ENCODE measurements at regions not wholly inside any gene's neighbourhood (a gene's known extent, or its start where the extent isn't known, plus 50 kb on each side); places are given as distances from the start of the nearest gene placed in this dataset.

DNA sequence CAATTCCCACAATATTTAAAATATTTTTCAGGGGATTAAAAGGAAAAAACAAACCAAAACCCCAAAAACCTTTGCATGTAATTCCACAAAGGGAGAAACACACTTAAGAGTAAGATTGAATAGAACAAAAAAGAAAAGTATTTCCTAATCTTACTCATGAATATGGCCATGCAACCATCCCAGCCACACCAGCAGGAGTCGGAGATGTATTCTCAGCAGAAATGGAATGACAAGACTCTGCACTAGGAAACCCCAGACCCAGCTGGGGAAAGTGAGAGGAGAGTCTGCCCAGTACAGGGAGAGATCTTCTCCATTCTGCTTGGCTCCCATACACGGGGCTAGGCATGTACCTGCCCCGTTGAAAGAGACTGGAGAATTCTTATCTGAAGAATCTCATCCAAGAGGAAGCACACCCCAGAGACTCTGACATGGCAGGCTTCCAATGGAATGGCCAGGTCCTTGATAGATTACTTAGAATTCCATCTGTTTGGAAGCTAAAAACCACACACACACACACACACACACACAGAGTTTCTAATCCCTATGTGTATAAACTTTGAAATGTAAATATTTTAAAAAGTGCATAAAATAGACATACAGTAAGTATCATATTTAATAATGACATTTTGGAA, 118.8 kb downstream of the GADD45G start:
- H3K36me3 ChIP-seq (ENCODE audit: control insufficient read depth in 2 of 2, insufficient read depth in 2 of 2, low read length in 1 of 2) = no peaks in the 10 kb centered on the region
- H3K4me3 ChIP-seq = no peak overlapping the region
- ChIA-PET SMC1A (ENCODE audit: uncharacterized antibody, unreplicated experiment) (no interaction called here), CTCF (no interaction called here), RAD21 (ENCODE audit: unreplicated experiment) (no interaction called here), POLR2A (no interaction called here)
- BruUV-seq (replicated peaks) = no TSS peak
- no peak overlapping the region for H2AFZ ChIP-seq (ENCODE audit: control insufficient read depth, low read depth, low read length)
- H3K4me1 ChIP-seq (ENCODE audit: control insufficient read depth, insufficient read depth, low read length) = no peaks in the 10 kb centered on the region
- no peak for DNase-seq (ENCODE audit: low read depth, low spot score)
- H3K9me3 ChIP-seq (replicated peaks; ENCODE audit: control insufficient read depth, insufficient read depth, low read length) = peaks cover 2% of the 10 kb centered on the region; the same call in 2 of the 3 replicates
- no peaks in the 10 kb centered on the region for H3K79me2 ChIP-seq (ENCODE audit: control insufficient read depth, insufficient read depth, low read length)
- no peaks in the 10 kb centered on the region for H3K27me3 ChIP-seq (replicated peaks in 1 of 2; ENCODE audit: control insufficient read depth in 2 of 2, insufficient read depth in 2 of 2, low read length in 1 of 2)
- 34% methylated on average over 3 of the region's 3 CpGs for WGBS (ENCODE audit: insufficient coverage, insufficient replicate concordance, low lambda C conversion rate, missing lambda C conversion rate)
- TF ChIP-seq RB1 (IDR thresholded peaks at IDR 0.05; ENCODE audit: borderline replicate concordance) = no peak
- TF ChIP-seq POU2F2 (IDR thresholded peaks at IDR 0.05; ENCODE audit: borderline replicate concordance, low read depth, low read length) = no peak
- TF ChIP-seq RAD21 (IDR thresholded peaks at IDR 0.05; ENCODE audit: insufficient read depth, low read depth, low read length) = no peak
- TF ChIP-seq TARDBP (IDR thresholded peaks at IDR 0.05; ENCODE audit: borderline replicate concordance) = no peak
- no peak for TF ChIP-seq JUND (IDR thresholded peaks at IDR 0.05; ENCODE audit: low read depth, low read length)
- TF ChIP-seq, protein P1, sequence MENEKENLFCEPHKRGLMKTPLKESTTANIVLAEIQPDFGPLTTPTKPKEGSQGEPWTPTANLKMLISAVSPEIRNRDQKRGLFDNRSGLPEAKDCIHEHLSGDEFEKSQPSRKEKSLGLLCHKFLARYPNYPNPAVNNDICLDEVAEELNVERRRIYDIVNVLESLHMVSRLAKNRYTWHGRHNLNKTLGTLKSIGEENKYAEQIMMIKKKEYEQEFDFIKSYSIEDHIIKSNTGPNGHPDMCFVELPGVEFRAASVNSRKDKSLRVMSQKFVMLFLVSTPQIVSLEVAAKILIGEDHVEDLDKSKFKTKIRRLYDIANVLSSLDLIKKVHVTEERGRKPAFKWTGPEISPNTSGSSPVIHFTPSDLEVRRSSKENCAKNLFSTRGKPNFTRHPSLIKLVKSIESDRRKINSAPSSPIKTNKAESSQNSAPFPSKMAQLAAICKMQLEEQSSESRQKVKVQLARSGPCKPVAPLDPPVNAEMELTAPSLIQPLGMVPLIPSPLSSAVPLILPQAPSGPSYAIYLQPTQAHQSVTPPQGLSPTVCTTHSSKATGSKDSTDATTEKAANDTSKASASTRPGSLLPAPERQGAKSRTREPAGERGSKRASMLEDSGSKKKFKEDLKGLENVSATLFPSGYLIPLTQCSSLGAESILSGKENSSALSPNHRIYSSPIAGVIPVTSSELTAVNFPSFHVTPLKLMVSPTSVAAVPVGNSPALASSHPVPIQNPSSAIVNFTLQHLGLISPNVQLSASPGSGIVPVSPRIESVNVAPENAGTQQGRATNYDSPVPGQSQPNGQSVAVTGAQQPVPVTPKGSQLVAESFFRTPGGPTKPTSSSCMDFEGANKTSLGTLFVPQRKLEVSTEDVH (IDR thresholded peaks at IDR 0.05; ENCODE audit: low read depth, partially characterized antibody) = no peak
- TF ChIP-seq MTA2 (IDR thresholded peaks at IDR 0.05; ENCODE audit: low read depth) = no peak
- TF ChIP-seq SMAD1 (IDR thresholded peaks at IDR 0.05; ENCODE audit: low read depth, partially characterized antibody) = no peak
- TF ChIP-seq NRF1 (conservative IDR thresholded peaks at IDR 0.05; ENCODE audit: low read depth, low read length) = no peak
- TF ChIP-seq BMI1 (IDR thresholded peaks at IDR 0.05; ENCODE audit: borderline replicate concordance) = no peak
- no peak for TF ChIP-seq MXI1 (IDR thresholded peaks at IDR 0.05; ENCODE audit: low read depth, low read length)
- no peak for TF ChIP-seq CHD2 (IDR thresholded peaks at IDR 0.05; ENCODE audit: borderline replicate concordance, low read depth, low read length)
- TF ChIP-seq SUPT20H (IDR thresholded peaks at IDR 0.05; ENCODE audit: borderline replicate concordance, control insufficient read depth, low read depth, low read length) = no peak
- no peak for TF ChIP-seq RCOR1 (conservative IDR thresholded peaks at IDR 0.05; ENCODE audit: low read depth, low read length)
- TF ChIP-seq ZNF592 (IDR thresholded peaks at IDR 0.05) = no peak
- TF ChIP-seq NBN (IDR thresholded peaks at IDR 0.05) = no peak
- no peak for TF ChIP-seq TCF3 (IDR thresholded peaks at IDR 0.05; ENCODE audit: borderline replicate concordance, insufficient read depth, low read depth, low read length)
- no peak for FAIRE-seq
- H3K4me2 ChIP-seq (ENCODE audit: control insufficient read depth, insufficient read depth) = no peak overlapping the region
- in situ Hi-C loops (cut with MboI) = no loop called here
- H4K20me1 ChIP-seq (ENCODE audit: control insufficient read depth, insufficient read depth) = no peaks in the 10 kb centered on the region
- intact Hi-C loops (cut with micrococcal nuclease; ENCODE audit: unreplicated experiment) = no loop called here
- no peak for ATAC-seq
- H3K9ac ChIP-seq (ENCODE audit: control insufficient read depth, insufficient read depth, low read length) = no peak overlapping the region
- no peak overlapping the region for H3K27ac ChIP-seq (ENCODE audit: control insufficient read depth, insufficient read depth)
